ENCODE measurements at regions not wholly inside any gene's neighbourhood (a gene's known extent, or its start where the extent isn't known, plus 50 kb on each side); places are given as distances from the start of the nearest gene placed in this dataset.

- no TSS peak for BruUV-seq (replicated peaks)
- no peak for DNase-seq (ENCODE audit: low spot score)
- Histone ChIP-seq H3K9me3 (ENCODE audit: low read depth, low read length, poor library complexity, severe bottlenecking) (no peaks in the 10 kb centered on the region), H3K36me3 (ENCODE audit: insufficient read depth, low read length, poor library complexity, severe bottlenecking) (no peaks in the 10 kb centered on the region), H3K4me1 (ENCODE audit: insufficient read depth, low read length, poor library complexity, severe bottlenecking) (no peaks in the 10 kb centered on the region), H3K27me3 (replicated peaks; ENCODE audit: insufficient read depth, low read depth, low read length, poor library complexity) (no peaks in the 10 kb centered on the region), H3K4me3 (ENCODE audit: low read depth, low read length, poor library complexity, severe bottlenecking) (no peak overlapping the region), H3K27ac (ENCODE audit: low read depth, low read length, poor library complexity, severe bottlenecking) (no peak overlapping the region)
- POLR2A ChIA-PET (ENCODE audit: low non-redundant PET): no interaction called here
- intact Hi-C loops (cut with micrococcal nuclease; ENCODE audit: unreplicated experiment): loop anchor here (10.0 kb wide), 1 partner anchor 335 kb away; no protein-coding TSS in a partner anchor
- TF ChIP-seq CTCF (conservative IDR thresholded peaks at IDR 0.05; ENCODE audit: low read depth, low read length): no peak
- no peak for TF ChIP-seq EZH2 (IDR thresholded peaks at IDR 0.05; ENCODE audit: borderline replicate concordance, low read depth, low read length, poor library complexity, severe bottlenecking)
- CTCF ChIA-PET: no interaction called here
These were observed 73.5 kb upstream of the TMEM215 start for GRCh38 chr9:32709871-32710270.

- Histone ChIP-seq H3K27me3 (replicated peaks; ENCODE audit: insufficient read depth, low read depth, low read length, poor library complexity) (peaks cover 14% of the 10 kb centered on the region), H3K36me3 (ENCODE audit: insufficient read depth, low read length, poor library complexity, severe bottlenecking) (no peaks in the 10 kb centered on the region), H3K9me3 (ENCODE audit: low read depth, low read length, poor library complexity, severe bottlenecking) (no peaks in the 10 kb centered on the region), H3K27ac (ENCODE audit: low read depth, low read length, poor library complexity, severe bottlenecking) (no peak overlapping the region), H3K4me3 (ENCODE audit: low read depth, low read length, poor library complexity, severe bottlenecking) (no peak overlapping the region), H3K4me1 (ENCODE audit: insufficient read depth, low read length, poor library complexity, severe bottlenecking) (no peaks in the 10 kb centered on the region)
- intact Hi-C loops (cut with micrococcal nuclease; ENCODE audit: unreplicated experiment): no loop called here
- CTCF ChIA-PET: no interaction called here
- no peak for TF ChIP-seq EZH2 (IDR thresholded peaks at IDR 0.05; ENCODE audit: borderline replicate concordance, low read depth, low read length, poor library complexity, severe bottlenecking)
- no peak for TF ChIP-seq CTCF (conservative IDR thresholded peaks at IDR 0.05; ENCODE audit: low read depth, low read length)
- POLR2A ChIA-PET (ENCODE audit: low non-redundant PET): no interaction called here
- no TSS peak for BruUV-seq (replicated peaks)
- no peak for DNase-seq (ENCODE audit: low spot score)
These were observed 66.9 kb upstream of the TMEM215 start for GRCh38 chr9:32716425-32716824.

DNA sequence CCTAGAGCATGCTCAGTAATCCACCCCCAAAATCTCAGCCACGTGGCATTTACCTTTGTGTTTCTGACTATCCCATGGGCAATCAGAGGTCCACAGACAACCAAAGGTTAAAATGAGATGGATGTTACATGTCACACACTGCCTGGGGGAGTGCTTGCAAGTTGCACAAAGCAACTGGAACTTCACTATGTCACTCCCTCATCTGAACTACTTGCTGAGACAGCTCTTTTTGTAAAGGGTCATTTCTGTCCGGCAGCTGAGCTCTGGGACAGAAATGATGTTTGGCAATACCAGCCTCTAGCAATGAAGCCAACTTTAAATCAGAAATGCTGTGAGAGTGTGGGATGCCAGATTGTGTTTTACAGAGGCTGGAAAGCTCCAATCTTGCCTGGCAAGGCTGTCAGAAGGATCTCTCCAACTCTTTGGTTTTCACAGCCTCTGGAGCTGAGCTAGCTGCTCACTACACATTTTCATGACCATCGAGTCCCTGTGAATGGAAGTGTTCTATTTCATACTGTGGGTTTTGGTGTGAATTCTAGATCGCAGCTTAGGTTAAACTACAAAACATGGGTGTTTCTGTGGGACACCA lies 66.3 kb upstream of the TMEM215 start:
- DNase-seq (ENCODE audit: low spot score): no peak
- no TSS peak for BruUV-seq (replicated peaks)

More for the DNA sequence above, 66.3 kb upstream of the TMEM215 start:
- Histone ChIP-seq H3K4me1 (ENCODE audit: insufficient read depth, low read length, poor library complexity, severe bottlenecking) (no peaks in the 10 kb centered on the region), H3K9me3 (ENCODE audit: low read depth, low read length, poor library complexity, severe bottlenecking) (no peaks in the 10 kb centered on the region), H3K27ac (ENCODE audit: low read depth, low read length, poor library complexity, severe bottlenecking) (no peak overlapping the region), H3K27me3 (replicated peaks; ENCODE audit: insufficient read depth, low read depth, low read length, poor library complexity) (peaks cover 20% of the 10 kb centered on the region), H3K4me3 (ENCODE audit: low read depth, low read length, poor library complexity, severe bottlenecking) (no peak overlapping the region), H3K36me3 (ENCODE audit: insufficient read depth, low read length, poor library complexity, severe bottlenecking) (no peaks in the 10 kb centered on the region)
- ChIA-PET POLR2A (ENCODE audit: low non-redundant PET) (no interaction called here), CTCF (no interaction called here)
- intact Hi-C loops (cut with micrococcal nuclease; ENCODE audit: unreplicated experiment): no loop called here
- no peak for TF ChIP-seq CTCF (conservative IDR thresholded peaks at IDR 0.05; ENCODE audit: low read depth, low read length)
- TF ChIP-seq EZH2 (IDR thresholded peaks at IDR 0.05; ENCODE audit: borderline replicate concordance, low read depth, low read length, poor library complexity, severe bottlenecking): no peak
